ENCODE measurements at regions not wholly inside any gene's neighbourhood (a gene's known extent, or its start where the extent isn't known, plus 50 kb on each side); places are given as distances from the start of the nearest gene placed in this dataset.

DNA sequence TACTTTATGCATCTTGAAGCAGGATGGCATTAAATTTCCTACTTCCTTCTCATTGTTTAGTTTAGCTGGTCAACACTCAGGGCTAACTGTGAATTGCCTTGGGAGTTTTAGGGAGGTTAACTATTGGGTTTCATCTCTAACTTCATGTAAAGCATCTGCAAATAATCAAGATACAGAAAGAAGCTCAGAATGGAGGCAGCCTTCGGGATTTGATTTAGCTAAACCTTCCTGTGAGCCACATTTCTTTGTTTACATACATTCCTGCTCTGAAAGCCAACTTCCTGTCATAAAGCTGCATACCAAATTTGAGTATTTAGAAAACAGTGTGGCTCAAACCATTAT is 131.7 kb upstream of the PCDH18 start:
- DNase-seq = no peak

- DNase-seq = no peak
These were observed 131.2 kb upstream of the PCDH18 start for GRCh38 chr4:137663251-137664045.

DNA sequence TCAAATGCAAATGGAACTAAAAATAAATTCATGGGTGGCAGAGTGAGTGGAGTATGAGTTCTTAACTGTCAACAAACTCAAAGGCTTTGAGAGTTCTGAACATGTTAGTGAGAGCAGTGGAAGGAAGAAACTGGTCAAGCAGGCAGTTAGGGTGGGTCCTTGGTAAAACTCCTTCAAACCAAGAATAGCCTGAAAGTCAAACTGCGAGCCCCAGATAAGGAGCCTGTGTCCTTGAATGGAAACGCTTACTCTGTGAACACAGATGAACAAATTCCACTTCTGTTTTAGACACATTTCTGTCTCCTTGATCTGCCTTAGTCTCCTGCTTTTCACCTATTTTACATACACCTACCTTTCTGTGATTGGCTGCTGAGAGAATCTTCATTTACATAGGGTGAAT is 129.4 kb upstream of the PCDH18 start:
- no peak for DNase-seq

DNA sequence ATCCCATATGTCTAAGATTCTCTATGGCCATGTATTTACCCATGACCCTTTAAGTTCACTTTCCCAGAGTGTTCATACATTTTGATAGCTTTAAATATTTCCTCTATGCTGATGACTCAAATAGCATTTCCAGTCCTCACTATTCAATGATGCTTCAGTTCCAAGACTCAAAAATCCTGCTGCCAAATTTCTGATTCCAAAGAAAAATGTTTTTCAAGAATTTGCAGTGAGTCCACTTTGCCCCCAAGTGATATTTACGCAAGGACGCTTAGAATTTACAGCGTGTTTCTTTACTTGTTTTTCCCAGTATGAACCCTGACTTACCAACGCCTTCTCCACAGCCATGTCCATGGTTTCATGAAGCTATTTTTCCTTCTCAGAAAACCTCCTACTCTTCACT is 127.9 kb upstream of the PCDH18 start:
- DNase-seq = no peak

DNA sequence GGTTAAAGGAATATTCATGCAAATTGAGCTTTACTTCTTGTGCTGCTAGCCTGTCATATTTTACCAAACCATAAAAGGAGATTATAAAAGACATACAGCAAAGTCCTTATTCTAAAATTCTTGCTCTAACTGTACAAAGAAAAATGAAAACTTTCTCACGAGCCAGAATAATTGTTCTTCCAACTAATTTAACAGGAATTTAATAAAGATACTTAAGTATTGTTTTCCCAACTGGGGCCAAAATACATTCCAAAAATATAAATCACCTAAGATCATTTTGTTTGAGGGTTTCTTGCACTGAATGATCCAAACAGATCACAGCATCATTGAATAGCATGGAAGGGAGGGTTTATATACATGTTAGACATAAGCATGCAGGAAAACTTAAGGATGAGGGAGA is 127.1 kb upstream of the PCDH18 start:
- DNase-seq = no peak

- DNase-seq = no peak
These were observed 124.4 kb upstream of the PCDH18 start for GRCh38 chr4:137656661-137657060.

DNA sequence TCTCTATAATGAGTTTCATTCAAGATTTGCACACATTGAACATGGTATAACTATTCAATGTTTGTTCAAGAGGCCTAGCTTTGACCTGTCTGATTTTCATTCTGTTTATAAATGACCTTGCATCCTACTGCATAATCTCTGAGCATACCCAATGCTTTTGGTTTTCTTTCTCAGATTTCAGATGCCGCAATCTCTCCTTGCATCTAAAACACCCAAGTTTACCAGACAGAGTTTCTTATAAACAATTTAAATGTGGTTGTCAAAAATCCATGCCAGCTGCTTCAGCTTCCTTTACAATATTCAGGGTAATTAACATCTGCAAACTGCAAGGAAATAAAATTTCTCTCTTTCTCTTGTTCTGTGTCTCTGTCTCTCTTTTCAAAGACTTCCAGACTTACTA is 123.0 kb upstream of the PCDH18 start:
- DNase-seq = no peak

- DNase-seq = no peak
These were observed 118.8 kb upstream of the PCDH18 start for GRCh38 chr4:137651128-137651527.

DNA sequence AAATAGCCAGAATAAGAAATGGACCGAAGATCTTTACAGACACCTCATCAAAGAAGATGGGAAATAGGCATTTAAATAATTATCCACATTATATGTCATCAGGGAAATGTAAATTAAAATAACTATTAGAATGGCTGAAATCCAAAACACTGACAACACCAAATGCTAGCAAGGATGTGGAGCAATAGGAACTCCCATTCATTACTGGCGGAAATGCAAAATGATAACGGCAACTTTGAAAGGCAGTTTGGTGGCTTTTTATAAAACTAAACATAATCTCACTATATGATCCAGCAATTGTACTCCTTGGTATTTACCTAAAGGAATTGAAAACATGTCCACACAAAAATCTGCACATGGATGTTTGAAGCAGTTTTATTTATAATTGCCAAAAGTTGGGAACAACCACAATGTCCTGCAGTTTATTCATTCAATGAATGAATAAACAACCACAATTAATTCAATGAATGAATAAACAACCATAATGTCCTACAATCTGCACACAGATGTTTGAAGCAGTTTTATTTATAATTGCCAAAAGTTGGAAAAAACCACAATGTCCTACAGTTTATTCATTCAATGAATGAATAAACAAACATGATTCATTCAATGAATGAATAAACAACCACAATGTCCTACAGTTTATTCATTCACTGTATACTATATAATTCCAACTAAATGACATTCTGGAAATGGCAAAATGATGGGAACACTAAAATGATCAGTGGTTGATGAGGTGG is 117.6 kb upstream of the PCDH18 start:
- no peak for DNase-seq

DNA sequence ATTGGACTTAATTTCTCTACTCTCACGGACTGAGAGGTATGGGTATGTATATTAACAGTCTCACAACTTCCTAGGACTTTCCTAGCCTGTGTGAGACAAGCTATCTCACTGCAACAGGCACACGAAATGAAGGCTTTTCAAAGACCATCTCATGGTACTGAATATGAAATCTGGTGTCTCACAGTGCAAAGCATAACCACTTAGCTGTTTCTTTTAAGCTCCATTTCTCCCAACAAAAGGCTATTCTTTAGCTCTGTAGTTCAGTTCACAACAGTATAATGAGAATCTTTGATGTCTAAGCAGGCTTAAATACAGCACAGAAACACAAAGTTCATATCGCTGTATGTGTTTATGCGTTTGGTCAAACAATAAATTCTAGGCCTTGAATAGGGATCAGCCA is 116.2 kb upstream of the PCDH18 start:
- no peak for DNase-seq

DNA sequence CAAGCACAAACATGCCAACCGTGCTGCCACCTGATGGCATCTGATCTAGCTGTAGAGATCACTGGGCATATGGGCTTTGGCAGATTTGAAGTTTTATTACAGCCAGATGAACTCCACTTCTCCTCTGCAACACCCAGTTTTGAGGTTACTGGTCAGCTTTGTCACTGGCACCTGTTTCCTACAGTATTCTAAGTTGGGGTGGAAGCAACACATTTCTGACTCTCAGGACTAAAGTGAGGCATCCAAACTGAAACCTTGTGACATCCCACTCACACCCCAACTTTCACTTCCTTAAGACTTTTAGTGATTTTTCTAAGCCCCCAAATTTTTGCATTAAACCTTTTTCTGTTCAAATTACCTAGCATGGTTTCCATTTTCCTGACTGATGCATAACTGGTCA is 115.1 kb upstream of the PCDH18 start:
- DNase-seq = no peak

DNA sequence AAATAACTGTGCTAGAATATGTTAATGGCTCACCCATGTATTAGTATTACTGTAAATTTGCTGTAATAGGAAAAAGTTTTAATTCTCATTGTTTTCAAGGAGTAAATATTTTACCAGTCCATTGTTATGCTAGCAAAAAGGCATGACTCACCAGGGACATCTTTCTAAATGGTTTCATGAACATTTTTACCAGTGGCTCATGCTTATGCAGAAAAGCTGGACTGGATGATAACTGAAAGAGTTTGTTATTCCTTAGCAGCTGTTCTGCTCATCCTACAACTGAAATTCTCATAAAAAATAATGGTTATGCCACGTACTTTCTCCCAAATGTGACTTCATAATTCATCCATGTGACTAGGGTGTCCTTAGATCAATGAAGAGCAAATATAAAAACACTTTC is 111.9 kb upstream of the PCDH18 start:
- no peak for DNase-seq

DNA sequence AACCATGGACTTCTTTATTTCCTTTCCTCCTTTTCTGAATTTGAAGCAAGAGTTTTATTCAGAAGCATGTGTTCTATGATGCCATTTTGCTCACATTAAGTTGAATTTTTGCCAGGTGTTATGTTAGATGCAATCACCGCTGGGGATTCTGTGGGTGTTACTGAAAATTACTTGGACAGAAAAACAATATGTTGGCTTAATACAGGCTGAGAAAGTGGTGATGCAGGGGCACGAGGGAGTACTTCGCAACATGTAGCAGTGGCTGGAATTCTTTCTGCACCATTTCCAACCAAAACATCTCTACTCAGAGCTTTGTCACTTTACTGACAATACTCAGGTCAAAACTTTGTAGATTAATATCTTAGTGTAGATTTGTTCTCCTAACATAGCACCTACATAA is 109.2 kb upstream of the PCDH18 start:
- DNase-seq = no peak

DNA sequence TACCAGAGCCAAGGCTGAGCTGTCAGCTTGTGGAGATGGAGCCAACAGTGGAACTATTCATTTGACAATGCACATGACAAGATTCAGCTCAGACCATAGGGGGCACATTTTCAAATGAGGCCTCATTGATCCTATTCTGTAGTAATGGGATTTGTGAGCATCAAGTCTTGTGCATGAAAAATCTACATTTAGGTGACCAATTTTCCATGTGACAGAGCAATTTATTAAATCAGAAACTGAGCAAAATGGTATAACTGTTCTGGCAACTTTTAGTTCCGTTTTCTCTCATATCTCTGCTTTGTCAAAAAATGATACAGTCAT is 108.5 kb upstream of the PCDH18 start:
- DNase-seq = no peak

- DNase-seq = no peak
These were observed 108.0 kb upstream of the PCDH18 start for GRCh38 chr4:137640156-137640837.

- no peak for DNase-seq
These were observed 106.6 kb upstream of the PCDH18 start for GRCh38 chr4:137638934-137639333.

GRCh38 chr4:137635601-137636000 is 103.3 kb upstream of the PCDH18 start:
- no peak for DNase-seq

DNA sequence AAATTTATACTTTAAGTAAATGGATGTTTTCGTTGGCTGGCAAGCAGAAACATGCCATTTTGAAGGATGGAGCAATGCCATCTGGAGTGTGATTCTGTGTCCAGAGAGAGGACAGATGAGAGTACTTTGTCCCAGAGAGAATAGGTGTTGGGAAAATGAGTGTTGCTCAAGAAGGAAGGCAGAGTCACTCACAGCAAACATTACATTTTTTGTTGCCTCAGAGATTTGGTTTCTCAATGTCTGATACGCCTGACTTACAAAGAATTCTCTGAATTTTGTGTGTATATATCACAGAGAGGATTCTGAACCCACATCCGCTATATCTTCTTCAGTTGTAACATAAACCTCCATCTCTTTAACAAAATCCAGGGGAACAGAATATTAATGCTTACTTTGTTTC is 102.8 kb upstream of the PCDH18 start:
- no peak for DNase-seq

GRCh38 chr4:137632842-137633241 is 100.5 kb upstream of the PCDH18 start:
- no peak for DNase-seq

DNA sequence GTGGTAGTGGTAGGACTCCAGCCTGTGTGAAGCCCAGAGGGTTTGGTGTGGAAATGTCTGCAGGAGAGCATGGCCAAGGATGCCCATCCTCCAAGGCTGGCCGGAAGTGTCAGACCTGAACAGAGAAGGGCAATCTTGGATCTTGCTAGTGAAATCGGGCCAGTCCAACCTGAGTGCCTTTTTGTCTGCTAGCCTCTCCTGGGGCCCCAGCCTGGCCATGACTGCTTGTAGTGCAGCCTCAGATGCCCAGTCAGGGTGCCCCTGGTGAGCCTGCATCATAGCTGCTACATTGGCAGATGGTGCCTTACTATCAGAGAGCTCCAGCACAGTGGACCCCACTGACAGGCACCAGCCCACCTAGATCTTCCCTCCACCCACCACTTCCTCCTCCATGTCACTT is 99.3 kb upstream of the PCDH18 start:
- DNase-seq = no peak

GRCh38 chr4:137630252-137630651 is 98.0 kb upstream of the PCDH18 start:
- no peak for DNase-seq

DNA sequence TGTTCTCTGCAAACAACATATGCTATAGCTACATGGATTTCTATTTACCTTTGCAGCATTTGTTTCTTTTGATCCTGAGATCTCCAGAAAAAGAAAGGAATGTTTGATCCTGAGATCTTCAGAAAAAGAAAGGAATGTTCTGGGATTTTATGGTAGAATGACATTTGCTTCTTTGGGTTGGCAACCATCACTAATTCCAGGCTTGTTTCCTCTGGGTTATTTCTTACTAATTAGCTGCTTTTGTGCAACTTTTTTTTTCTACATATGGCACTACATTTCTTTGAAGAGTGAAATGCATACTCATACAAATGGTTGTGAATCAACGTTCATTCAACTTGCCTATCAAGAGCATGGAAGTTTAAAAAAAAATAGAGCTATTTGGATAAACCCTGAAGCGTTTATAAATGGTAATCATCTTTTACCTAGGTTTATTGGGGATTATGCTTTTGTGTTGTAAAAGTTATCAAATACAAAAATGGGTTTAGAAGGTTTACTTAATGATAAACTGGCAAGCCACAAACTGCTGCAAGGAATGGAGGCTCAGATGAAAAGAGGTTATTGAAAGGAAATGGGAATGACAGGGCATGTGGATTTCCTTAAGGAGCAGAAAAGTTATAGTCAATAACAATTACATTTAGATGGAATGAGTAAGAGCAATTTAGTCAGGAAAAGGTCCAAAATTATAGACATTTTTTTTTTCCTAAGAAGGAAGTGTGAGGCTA is 95.6 kb upstream of the PCDH18 start:
- DNase-seq = no peak

DNA sequence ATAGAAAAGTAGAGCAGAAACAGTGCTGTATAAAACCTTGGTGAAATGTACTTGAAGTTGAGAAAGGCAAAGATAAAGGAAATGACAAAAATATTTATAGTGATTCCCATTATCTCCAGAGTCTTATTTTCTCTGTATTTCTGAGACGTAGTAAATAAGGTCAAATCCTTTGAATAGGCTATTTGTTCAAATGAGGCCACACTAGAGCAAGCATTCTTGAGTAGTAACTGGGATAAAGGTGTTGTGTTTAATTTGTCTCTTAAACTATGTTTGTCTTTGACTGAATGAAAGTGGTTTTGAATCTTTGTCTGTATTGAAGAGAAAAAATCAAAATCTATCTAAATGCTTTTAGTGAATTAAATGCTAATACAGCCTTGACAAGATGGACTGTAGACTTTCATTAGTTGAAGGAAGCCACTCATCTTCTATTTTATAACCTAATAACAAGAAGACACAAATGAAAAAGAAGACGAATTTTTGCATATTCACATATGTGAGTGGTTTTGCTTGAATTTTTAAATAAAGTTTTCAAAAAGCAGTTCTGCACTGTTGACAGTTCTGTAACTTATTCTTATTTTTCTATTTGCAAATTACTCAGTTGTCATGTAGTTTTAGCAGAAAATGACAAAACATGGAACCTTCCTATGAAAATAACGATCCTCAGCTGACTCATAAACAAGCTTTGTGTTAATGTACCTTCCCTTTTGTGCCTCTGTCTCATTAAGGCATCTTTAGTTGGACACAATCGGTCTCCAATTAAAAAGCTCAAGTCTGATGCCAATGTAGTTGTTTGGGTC is 94.8 kb upstream of the PCDH18 start:
- DNase-seq = no peak

Measured in dermis blood vessel endothelial cell (primary cell).